Colon (tissue), 2 donors: ENCODE measurements at regions not wholly inside any gene's neighbourhood (a gene's known extent, or its start where the extent isn't known, plus 50 kb on each side); places are given as distances from the start of the nearest gene placed in this dataset.
A peak's percentile ranks its signal among the peaks of the same experiment; 100 is the strongest.
"Not testable (repeated sequence)": the region's sequence is repeated elsewhere in the genome, so short reads cannot be mapped to it uniquely, and the experiment has no call there.

Source experiments
- FAIRE-seq: peaks from 2 replicates; lab custom pipeline; 2012; peaks lifted over from hg19 to GRCh38; lab: Jason Lieb, UNC
- donor health status: control.
- donor health status: control.

DNA sequence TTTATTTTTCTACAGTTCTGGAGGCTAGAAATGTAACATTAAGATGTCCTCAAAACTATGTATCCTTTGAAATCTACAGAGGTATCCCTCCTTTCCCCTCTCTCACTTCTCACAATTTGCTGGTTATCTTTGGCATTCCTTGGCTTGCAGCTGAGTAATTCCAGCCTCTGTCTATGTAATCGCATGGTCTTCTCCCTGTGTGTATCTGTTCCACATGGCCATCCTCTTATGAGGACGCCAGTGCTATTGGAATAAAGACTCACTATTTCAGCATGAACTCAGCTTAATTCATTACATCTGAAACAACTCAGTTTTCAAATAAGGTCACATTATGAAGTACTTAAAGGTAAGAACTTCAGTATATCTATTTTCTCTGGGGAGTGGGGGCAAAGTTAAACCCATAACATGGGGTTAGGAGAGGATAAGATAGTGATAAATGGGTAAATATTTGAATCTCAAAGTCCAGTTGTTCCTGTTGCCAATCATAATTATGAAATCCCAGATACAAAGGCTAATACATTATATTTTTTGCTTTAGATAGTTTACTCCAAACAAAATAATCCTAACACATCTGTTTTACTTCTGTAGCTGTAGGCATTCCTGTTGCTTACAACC is 1290.8 kb downstream of the NCAM2 start:
- FAIRE-seq: no peak

- no peak for FAIRE-seq
These were observed 1293.9 kb downstream of the NCAM2 start for GRCh38 chr21:22292144-22292543.

DNA sequence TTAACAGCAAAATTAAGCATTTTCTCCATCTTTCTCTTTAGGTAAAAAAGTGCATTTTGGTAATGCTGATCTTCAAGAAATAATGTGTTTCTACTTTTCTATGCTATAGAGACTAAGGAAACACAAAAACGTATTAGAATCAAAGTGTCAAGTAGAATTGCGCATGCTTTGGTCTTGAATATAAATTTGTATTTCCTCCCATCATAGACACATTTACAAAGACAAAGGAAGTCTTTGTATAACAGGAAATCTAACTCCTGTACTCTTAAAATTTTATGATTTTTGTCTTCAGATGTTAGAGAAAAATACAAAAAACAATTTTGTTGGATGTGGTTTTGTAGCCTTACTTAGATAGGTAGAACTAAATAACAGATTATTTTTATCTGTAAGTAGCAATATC is 1299.4 kb downstream of the NCAM2 start:
- no peak for FAIRE-seq

DNA sequence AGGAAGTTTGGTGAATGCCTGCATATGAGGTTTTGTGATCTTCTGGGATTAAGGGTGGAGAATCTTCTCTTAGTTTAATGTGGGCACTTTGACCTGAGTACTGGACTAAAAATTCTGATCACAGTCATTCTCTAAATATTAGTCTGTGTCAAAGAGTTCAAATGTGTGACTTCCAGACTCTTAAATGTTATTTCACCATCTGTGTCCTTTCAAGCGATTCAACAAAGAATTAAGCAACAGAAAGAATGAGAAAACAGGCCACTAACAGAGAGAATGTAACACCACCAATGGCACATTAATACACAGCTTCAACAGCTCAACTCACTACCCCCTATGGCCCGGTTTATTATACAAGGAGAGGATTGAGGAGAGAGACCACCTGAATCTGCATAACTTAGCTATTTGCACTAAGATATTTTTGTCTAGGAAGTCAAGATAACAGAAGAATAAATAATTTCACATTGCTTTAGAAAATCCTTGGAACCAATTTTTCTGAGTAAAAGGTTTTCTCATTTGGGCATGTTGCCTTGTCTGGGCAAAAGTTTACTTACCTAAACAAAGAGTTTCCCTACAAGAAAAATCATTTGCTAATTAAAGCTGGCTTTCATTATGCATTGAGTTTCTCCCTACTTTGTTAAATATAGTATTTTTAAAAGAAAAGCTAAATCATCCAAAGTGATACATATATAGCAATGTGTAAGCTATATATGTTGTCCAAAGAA is 1313.7 kb downstream of the NCAM2 start:
- no peak for FAIRE-seq

GRCh38 chr21:22314963-22315362 is 1316.8 kb downstream of the NCAM2 start:
- no peak for FAIRE-seq

- no peak for FAIRE-seq
These were observed 1321.2 kb downstream of the NCAM2 start for GRCh38 chr21:22319435-22319834.

DNA sequence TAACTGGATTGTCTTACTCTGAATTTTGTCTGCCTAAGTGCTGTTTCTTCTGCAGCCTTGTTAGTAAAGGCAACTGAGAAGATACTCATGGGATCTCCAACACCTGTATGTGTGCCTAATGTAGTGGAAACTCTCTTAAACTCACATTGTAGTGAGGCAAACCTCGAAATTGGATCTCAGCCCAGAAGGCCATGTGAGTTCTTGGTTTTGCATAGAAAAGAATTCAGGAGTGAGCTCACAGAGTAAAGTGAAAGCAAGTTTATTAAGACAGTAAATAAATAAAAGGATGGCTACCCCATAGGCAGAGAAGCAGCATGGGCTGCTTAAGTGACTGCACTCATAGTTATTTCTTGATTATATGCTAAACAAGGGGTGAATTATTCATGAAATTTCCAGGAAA is 1344.7 kb downstream of the NCAM2 start:
- no peak for FAIRE-seq

GRCh38 chr21:22343303-22343702 is 1345.1 kb downstream of the NCAM2 start:
- FAIRE-seq: no peak

DNA sequence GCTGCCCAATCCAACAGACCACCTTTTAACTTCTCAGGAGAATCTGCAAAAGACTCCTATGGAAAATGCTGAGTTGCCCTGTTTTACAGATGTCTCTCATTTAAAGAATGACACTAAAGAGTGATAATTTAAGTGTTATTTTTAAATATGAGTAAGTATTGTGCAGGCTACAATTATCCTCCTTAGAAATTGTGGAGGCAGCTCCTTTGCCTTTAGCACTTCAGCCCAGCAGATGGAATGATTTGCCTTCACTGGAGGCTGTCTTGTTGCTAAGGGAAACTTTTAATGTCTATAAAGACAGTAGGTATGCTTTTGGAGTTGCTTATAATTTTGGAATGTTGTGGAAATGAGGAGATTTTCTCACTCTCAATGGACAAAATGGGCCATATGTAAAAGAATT is 1345.5 kb downstream of the NCAM2 start:
- FAIRE-seq: no peak

GRCh38 chr21:22345624-22346023 is 1347.4 kb downstream of the NCAM2 start:
- no peak for FAIRE-seq

- FAIRE-seq: no peak
These were observed 1348.4 kb downstream of the NCAM2 start for GRCh38 chr21:22346576-22346975.

DNA sequence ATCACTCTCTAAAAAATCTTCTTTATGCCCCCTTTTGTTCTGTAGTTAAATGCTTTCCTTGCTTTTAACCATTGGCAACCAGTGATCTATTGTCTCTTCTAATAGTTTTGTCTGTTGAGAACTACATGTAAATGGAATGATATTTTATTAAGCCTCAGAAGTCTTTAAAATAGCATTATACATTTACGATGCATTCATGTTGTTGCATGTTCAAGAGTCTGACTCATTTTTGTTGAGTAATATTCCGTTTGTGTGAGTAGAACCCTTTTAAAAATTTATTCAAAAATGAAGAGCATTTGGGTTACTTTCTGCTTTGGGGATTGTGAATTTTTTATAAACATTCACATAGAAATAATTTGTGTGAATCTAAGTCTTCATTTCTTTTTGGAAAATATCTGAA is 1352.9 kb downstream of the NCAM2 start:
- no peak for FAIRE-seq

GRCh38 chr21:22352088-22352487 is 1353.9 kb downstream of the NCAM2 start:
- no peak for FAIRE-seq

DNA sequence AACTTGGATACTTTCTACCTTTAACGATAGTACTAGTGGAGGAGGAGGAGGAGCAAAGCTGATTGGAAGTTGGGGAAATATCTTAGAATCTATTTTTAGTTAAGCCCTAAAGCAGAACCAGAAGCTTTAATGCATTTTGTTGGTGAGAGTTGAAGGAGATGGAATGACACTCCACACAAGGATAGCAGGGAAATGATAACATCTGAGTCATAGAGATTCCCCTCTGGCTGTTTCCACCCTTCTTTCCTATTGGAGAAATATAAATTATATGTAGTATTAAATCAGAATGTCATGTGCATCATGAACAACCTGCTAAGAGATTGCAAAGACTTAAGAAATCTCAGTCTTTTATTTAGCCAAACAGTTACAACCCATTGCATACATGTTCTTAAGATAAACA is 1357.7 kb downstream of the NCAM2 start:
- no peak for FAIRE-seq

- FAIRE-seq: no peak
These were observed 1358.5 kb downstream of the NCAM2 start for GRCh38 chr21:22356663-22357062.

- FAIRE-seq: not testable (repeated sequence)
These were observed 1361.4 kb downstream of the NCAM2 start for GRCh38 chr21:22359599-22359998.

- no peak for FAIRE-seq
These were observed 1365.3 kb downstream of the NCAM2 start for GRCh38 chr21:22363504-22363903.

DNA sequence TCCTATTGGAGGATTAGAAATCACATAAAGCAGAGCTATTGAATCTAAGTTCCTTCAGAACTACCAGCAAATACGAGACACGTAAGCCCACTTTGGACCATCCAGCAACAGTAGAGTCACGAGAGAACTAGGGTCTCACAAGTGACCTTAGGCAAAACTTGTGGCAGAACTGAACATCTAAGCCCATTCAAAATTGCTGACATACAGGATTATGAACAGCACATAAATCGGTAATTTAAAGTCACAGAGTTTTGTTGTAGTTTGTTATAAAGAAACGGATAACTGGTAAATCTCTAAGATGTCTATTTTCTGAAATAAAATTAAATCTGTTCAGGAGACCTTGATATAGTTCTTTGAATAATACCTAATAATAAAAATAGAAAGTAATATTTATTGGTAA is 1366.0 kb downstream of the NCAM2 start:
- FAIRE-seq: peak; percentile 47

DNA sequence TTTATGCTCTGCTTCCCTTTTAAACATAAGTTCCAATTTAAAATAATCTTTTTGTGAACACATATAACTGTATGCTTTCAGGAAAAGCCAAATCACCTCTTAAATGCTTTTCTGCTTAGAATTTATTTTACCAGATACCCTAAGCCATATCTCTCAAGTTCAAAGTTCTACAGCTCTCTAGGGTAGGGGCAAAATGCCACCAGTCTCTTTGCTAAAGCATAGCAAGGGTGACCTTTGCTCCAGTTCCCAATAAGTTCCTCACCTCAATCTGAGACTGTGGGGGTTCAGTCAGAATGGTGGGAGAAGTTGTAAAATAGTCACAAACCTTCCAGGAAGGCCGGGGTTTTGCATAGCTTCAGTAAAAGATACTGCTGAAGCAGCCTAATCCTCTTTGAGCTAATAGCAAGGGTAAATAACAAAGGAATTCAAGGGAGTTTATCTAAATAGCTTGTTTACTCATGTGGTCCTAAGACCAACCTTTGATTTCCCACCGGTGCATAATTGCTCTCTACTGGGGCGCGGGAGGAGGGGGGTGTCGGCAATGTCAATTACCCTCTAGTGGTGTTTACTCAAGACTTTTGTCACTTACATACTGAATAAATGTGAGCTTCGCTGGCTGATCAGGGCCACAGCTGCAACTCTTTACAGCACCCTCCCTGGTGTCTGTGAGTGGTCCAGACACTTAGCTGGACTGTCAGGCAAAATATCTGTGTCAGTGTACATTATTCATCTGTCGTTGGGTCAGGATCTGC is 1376.2 kb downstream of the NCAM2 start:
- no peak for FAIRE-seq

DNA sequence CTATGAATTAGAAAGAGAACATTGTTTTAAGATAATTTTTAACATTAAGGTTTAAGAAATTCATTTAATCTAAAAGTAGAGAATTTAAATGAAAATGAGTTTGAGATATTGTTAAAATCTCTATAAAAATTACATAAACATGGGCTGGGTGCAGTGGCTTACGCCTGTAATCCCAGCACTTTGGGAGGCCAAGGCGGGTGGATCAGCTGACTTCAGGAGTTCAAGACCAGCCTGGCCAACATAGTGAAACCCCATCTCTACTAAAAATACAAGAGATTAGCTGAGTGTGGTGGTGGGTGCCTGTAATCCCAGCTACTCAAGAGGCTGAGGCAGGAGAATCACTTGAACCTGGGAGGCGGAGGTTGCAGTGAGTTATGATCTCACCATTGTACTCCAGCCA is 1379.6 kb downstream of the NCAM2 start:
- not testable (repeated sequence) for FAIRE-seq

DNA sequence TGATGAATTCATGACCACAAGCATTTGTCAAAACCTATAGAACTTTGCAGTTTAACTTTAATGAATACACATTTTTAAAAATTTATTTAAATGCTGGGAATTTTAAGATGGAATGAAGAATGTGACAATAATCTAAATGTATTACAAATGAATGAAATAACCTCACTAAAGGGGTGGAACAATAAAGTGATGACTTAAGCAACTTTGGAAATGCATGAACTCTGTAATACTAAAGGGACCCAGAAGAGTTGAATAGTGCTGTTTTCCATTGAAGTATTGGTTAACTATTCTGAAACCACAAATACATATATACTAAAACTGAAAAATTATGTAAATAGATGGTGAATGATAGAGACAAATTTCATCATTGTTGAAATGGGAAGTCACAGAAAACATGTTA is 1395.1 kb downstream of the NCAM2 start:
- no peak for FAIRE-seq

DNA sequence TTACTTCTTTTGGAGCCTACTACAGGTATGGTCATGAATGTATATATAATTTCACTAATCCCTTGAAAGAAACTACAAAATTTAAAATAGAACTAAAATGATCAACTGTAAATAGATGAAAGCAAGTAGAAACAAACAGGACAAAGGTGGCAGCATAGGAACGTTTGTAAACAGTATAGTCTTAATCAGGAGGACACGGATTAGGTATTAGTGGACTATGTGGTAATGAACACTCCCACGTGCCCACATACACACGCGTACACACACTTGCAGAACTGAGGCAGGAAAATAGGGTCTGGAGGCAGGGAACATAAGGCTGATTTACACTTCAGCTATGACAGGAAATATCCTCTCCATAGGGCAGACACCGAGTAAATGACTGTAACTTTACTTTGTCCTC is 1397.8 kb downstream of the NCAM2 start:
- no peak for FAIRE-seq
